ENCODE measurements at regions not wholly inside any gene's neighbourhood (a gene's known extent, or its start where the extent isn't known, plus 50 kb on each side); places are given as distances from the start of the nearest gene placed in this dataset.

GRCh38 chr5:130496215-130496614 lies 592.0 kb downstream of the CHSY3 start:
- TF ChIP-seq SNAPC5 (CRISPR knock-in tag; IDR thresholded peaks at IDR 0.05) = no peak
- TF ChIP-seq NKRF (IDR thresholded peaks at IDR 0.05; ENCODE audit: borderline replicate concordance) = no peak
- no peak for TF ChIP-seq ZNF707 (CRISPR knock-in tag; conservative IDR thresholded peaks at IDR 0.05)
- no peak for TF ChIP-seq BRF2 (IDR thresholded peaks at IDR 0.05; ENCODE audit: borderline replicate concordance, insufficient read depth, insufficient read length)
- no peak for TF ChIP-seq REST (IDR thresholded peaks at IDR 0.05; ENCODE audit: borderline replicate concordance)
- no peak for TF ChIP-seq REST (CRISPR knock-in tag; IDR thresholded peaks at IDR 0.05; ENCODE audit: low read depth)
- no peak for TF ChIP-seq CTCF (IDR thresholded peaks at IDR 0.05 in 2 of 3, conservative IDR thresholded peaks at IDR 0.05 in 1 of 3; ENCODE audit: insufficient read depth in 2 of 3, low read depth in 1 of 3, low read length in 3 of 3)
- TF ChIP-seq NR3C1 (CRISPR knock-in tag; IDR thresholded peaks at IDR 0.05) = no peak
- TF ChIP-seq HCFC1 (IDR thresholded peaks at IDR 0.05; ENCODE audit: low read depth, low read length) = no peak
- no peak for TF ChIP-seq ATF6 (CRISPR knock-in tag; IDR thresholded peaks at IDR 0.05)
- TF ChIP-seq ZNF740 (CRISPR knock-in tag; IDR thresholded peaks at IDR 0.05) = no peak
- no peak for TF ChIP-seq ZNF740 (tag; IDR thresholded peaks at IDR 0.05)
- TF ChIP-seq CBX1 (IDR thresholded peaks at IDR 0.05; ENCODE audit: low read depth) = no peak
- no peak for TF ChIP-seq STAT6 (CRISPR knock-in tag; IDR thresholded peaks at IDR 0.05)
- no peak for TF ChIP-seq POLR2A (conservative IDR thresholded peaks at IDR 0.05)
- TF ChIP-seq ZNF274 (IDR thresholded peaks at IDR 0.05; ENCODE audit: borderline replicate concordance, low read depth, low read length) = no peak
